GM12872 (cell line): ENCODE measurements at regions not wholly inside any gene's neighbourhood (a gene's known extent, or its start where the extent isn't known, plus 50 kb on each side); places are given as distances from the start of the nearest gene placed in this dataset.

ENCODE experiments used
- CTCF ChIP-seq: IDR thresholded peaks from 3 replicates; pipeline ENCODE4 v1.5.1; 2011; ENCODE audit warnings: low read depth, mild to moderate bottlenecking, low read length, moderate library complexity; ENCODE audit not compliant: insufficient read depth

- no peak for TF ChIP-seq CTCF
Measured at GRCh38 chr1:103958699-103959098, 209.0 kb downstream of the AMY1C start.

GRCh38 chr1:103959565-103959964 is 209.9 kb downstream of the AMY1C start:
- TF ChIP-seq CTCF: no peak

GRCh38 chr1:103960045-103960444 is 210.3 kb downstream of the AMY1C start:
- no peak for TF ChIP-seq CTCF

GRCh38 chr1:103960710-103961109 is 211.0 kb downstream of the AMY1C start:
- no peak for TF ChIP-seq CTCF

- TF ChIP-seq CTCF: no peak
Measured at GRCh38 chr1:103986792-103987191, 237.1 kb downstream of the AMY1C start.

GRCh38 chr1:103997631-103998030 is 247.9 kb downstream of the AMY1C start:
- TF ChIP-seq CTCF: no peak

- peak; percentile 18; the same call in 1 of the 3 replicates for TF ChIP-seq CTCF
Measured at GRCh38 chr1:104018922-104019674, 269.4 kb downstream of the AMY1C start.
